ENCODE measurements at regions not wholly inside any gene's neighbourhood (a gene's known extent, or its start where the extent isn't known, plus 50 kb on each side); places are given as distances from the start of the nearest gene placed in this dataset.

DNA sequence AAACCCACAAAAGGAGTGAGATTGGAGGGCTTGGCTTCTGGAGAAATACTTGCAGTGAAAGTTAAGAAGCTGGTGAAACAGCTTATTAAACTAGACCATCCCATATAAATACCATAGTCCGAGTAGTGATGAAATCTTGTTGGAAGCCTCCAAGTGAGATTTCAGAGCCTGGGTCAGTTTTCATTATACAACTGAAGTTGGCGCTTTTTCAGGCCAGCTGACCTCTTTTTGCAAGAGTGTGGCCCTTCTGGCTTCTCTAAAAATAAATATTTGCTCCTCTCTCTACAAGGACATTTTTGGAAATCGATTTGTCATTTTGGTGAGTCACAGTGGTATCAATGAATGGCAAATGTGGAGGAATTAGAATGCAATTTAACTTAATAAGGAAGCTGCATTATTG lies 51.2 kb upstream of the THRB start:
- peak; percentile 71 for DNase-seq (ENCODE audit: low read depth)
- H3K4me3 ChIP-seq (ENCODE audit: control insufficient read depth, low read depth, low read length), result no peak overlapping the region
- TF ChIP-seq, protein P1, sequence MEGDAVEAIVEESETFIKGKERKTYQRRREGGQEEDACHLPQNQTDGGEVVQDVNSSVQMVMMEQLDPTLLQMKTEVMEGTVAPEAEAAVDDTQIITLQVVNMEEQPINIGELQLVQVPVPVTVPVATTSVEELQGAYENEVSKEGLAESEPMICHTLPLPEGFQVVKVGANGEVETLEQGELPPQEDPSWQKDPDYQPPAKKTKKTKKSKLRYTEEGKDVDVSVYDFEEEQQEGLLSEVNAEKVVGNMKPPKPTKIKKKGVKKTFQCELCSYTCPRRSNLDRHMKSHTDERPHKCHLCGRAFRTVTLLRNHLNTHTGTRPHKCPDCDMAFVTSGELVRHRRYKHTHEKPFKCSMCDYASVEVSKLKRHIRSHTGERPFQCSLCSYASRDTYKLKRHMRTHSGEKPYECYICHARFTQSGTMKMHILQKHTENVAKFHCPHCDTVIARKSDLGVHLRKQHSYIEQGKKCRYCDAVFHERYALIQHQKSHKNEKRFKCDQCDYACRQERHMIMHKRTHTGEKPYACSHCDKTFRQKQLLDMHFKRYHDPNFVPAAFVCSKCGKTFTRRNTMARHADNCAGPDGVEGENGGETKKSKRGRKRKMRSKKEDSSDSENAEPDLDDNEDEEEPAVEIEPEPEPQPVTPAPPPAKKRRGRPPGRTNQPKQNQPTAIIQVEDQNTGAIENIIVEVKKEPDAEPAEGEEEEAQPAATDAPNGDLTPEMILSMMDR (conservative IDR thresholded peaks at IDR 0.05; ENCODE audit: control insufficient read depth, insufficient read depth, low read depth, low read length), result no peak

DNA sequence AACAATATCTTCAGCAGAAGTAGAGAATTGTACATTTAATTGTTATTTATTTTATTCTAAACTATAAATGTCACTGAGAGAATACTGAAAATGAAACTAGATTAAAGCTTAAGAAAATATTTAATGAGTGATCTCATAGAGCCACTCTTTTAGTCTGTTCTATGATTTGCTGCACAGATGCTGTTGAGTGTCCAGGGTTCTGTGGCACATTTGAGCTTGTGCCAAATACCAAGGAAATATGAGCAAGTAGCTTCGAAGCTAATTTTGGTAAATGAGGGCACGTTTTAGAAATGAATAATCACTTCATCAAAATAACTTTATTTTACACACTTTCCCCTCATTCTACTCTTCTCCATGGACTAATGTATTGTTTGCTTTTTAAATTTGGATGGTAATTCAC lies 53.6 kb upstream of the THRB start:
- DNase-seq (ENCODE audit: low read depth), result peak; percentile 55
- no peak overlapping the region for H3K4me3 ChIP-seq (ENCODE audit: control insufficient read depth, low read depth, low read length)
- TF ChIP-seq, protein P1 (conservative IDR thresholded peaks at IDR 0.05; ENCODE audit: control insufficient read depth, insufficient read depth, low read depth, low read length), result no peak

DNA sequence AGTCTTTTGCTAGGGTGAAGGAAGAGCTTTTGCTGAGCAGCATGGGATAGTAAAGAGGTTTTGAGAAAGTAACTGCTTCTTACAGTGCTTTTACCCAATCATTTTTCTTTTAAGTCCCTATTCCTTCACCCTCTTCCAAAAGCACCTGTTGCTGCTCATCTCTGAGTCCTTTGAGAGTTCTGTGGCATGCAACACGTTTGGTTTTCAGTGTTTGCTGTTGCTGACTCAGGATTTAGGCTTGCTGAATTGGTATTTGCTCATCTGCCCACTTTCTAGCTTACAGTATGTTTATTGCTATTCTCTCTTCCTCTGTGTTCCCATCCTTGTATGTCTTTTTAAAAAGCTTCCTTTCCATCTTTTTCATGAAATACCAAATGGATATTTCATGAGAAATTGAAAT lies 55.9 kb upstream of the THRB start:
- peak; percentile 31 for DNase-seq (ENCODE audit: low read depth)
- TF ChIP-seq, protein P1 (conservative IDR thresholded peaks at IDR 0.05; ENCODE audit: control insufficient read depth, insufficient read depth, low read depth, low read length), result no peak
- H3K4me3 ChIP-seq (ENCODE audit: control insufficient read depth, low read depth, low read length), result no peak overlapping the region

DNA sequence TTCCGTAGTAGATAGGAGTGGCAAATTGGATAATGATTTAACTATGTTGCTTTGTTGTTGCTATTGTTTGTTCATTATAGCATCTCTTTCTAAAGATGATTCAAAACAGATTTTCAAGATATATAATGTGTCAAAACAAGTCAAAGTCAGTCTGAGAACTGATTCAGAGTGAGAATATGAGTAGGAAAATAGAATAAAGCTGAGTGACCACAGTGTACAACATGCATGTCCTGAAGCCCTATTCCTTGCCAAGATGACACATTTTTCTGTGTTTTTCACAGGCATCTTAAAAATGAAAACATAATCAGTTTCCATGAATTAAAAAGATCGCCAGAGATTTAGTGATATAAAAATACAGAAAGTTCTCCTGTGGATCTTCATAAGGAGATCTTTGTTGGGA lies 57.0 kb upstream of the THRB start:
- TF ChIP-seq, protein P1 (conservative IDR thresholded peaks at IDR 0.05; ENCODE audit: control insufficient read depth, insufficient read depth, low read depth, low read length), result no peak
- no peak overlapping the region for H3K4me3 ChIP-seq (ENCODE audit: control insufficient read depth, low read depth, low read length)
- DNase-seq (ENCODE audit: low read depth), result no peak

DNA sequence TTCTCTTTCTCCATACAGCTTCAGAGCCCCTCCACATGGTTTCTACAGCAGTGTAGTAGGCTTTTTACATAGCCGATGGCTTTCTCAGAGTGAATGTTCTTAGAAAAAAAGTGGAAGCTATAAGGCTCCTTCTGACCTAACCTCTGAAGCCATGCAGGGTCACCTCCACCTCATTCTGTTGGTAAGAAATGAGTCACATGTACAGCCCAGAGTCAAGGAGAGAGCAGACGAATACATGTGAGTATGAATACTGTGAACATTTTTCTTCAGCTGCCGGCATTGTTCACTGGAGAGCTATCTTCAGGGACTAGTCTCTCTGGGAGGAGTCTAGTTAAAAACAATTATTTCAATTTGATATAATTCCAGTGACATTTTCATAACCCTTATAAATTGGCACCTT lies 68.2 kb upstream of the THRB start:
- H3K4me3 ChIP-seq (ENCODE audit: control insufficient read depth, low read depth, low read length), result no peak overlapping the region
- DNase-seq (ENCODE audit: low read depth), result peak; percentile 24
- TF ChIP-seq, protein P1 (conservative IDR thresholded peaks at IDR 0.05; ENCODE audit: control insufficient read depth, insufficient read depth, low read depth, low read length), result no peak

DNA sequence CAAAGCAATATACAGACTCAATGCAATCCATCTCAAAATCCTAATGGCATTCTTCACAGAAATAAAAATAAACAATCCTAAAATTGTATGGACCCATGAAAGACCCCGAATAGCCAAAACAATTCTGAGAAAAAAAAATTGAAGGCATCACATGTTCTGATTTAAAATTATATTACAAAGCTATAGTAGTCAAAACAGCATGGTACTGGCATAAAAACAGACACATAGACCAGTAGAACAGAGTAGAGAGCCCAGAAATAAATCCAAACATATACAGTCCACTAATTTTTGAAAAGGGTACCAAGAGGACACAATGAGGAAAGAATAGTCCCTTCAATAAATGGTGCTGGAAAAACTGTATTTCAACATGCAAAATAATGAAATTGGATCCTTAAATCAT lies 70.4 kb upstream of the THRB start:
- no peak for DNase-seq (ENCODE audit: low read depth)
- H3K4me3 ChIP-seq (ENCODE audit: control insufficient read depth, low read depth, low read length), result no peak overlapping the region
- TF ChIP-seq, protein P1 (conservative IDR thresholded peaks at IDR 0.05; ENCODE audit: control insufficient read depth, insufficient read depth, low read depth, low read length), result no peak

DNA sequence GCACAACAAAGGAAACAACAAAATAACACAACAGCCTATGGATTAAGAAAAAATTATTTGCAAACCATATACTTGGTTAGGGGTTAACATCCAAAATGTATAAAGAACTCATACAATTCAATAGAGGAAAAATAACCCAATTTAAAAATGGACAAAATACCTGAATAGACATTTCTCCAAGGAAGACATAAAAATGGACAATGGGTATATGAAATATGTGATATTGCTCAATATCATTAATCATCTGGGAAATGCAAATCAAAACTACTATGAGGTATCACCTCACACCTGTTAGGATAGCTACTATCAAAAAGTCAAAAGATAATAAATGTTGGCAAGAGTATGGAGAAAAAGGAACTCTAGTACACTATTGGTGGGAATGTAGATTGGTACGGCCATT lies 71.0 kb upstream of the THRB start:
- no peak for DNase-seq (ENCODE audit: low read depth)
- TF ChIP-seq, protein P1 (conservative IDR thresholded peaks at IDR 0.05; ENCODE audit: control insufficient read depth, insufficient read depth, low read depth, low read length), result no peak
- no peak overlapping the region for H3K4me3 ChIP-seq (ENCODE audit: control insufficient read depth, low read depth, low read length)
